ENCODE measurements at regions not wholly inside any gene's neighbourhood (a gene's known extent, or its start where the extent isn't known, plus 50 kb on each side); places are given as distances from the start of the nearest gene placed in this dataset.

DNA sequence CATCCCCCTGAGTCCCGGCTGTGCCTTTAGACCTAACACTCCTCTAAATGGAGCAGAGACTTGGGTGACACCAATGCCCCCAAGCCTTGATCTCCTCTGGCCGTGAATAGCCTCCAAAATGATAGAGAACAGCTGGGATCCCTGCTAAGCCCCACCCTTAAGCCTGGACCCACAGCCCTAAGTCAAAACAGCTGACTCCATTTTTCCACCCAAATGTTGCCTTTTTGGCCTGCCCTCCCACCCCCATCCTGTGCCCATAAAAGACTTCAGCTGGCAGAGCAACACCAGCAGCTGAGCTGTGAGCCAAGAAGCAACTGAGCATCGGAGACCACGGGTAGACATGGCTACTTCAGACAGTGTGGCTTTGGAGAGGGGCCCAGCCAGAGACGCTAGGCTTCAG is 420.8 kb downstream of the NPHP4 start (continued):
- TF ChIP-seq, protein P1, sequence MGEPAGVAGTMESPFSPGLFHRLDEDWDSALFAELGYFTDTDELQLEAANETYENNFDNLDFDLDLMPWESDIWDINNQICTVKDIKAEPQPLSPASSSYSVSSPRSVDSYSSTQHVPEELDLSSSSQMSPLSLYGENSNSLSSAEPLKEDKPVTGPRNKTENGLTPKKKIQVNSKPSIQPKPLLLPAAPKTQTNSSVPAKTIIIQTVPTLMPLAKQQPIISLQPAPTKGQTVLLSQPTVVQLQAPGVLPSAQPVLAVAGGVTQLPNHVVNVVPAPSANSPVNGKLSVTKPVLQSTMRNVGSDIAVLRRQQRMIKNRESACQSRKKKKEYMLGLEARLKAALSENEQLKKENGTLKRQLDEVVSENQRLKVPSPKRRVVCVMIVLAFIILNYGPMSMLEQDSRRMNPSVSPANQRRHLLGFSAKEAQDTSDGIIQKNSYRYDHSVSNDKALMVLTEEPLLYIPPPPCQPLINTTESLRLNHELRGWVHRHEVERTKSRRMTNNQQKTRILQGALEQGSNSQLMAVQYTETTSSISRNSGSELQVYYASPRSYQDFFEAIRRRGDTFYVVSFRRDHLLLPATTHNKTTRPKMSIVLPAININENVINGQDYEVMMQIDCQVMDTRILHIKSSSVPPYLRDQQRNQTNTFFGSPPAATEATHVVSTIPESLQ (CRISPR knock-in tag; IDR thresholded peaks at IDR 0.05), result no peak
- TF ChIP-seq ZNF281 (CRISPR knock-in tag; IDR thresholded peaks at IDR 0.05) (no peak), SMAD3 (CRISPR knock-in tag; IDR thresholded peaks at IDR 0.05; ENCODE audit: borderline replicate concordance) (no peak), FOXJ3 (CRISPR knock-in tag; IDR thresholded peaks at IDR 0.05; ENCODE audit: borderline replicate concordance) (no peak)

GRCh38 chr1:5570931-5571330 is 421.3 kb downstream of the NPHP4 start:
- peaks cover 67% of the 10 kb centered on the region for H3K36me3 Mint-ChIP-seq
- TF ChIP-seq SMAD4 (CRISPR knock-in tag; IDR thresholded peaks at IDR 0.05) (no peak), ZNF138 (CRISPR knock-in tag; conservative IDR thresholded peaks at IDR 0.05) (no peak), CREB1 (CRISPR knock-in tag; IDR thresholded peaks at IDR 0.05) (no peak), RORB (CRISPR knock-in tag; IDR thresholded peaks at IDR 0.05) (no peak)
- DNase-seq (ENCODE audit: low spot score) (no peak), ATAC-seq (no peak)
- ChIA-PET POLR2A (no interaction called here), CTCF (no interaction called here)
- no peak overlapping the region for H3K4me3 Mint-ChIP-seq
- no peaks in the 10 kb centered on the region for H3K4me1 Mint-ChIP-seq
- H3K9me3 Mint-ChIP-seq, result peaks cover 84% of the 10 kb centered on the region
- no peak overlapping the region for H3K27ac Mint-ChIP-seq
- H3K27me3 Mint-ChIP-seq (ENCODE audit: low read depth), result peaks cover 3% of the 10 kb centered on the region

DNA sequence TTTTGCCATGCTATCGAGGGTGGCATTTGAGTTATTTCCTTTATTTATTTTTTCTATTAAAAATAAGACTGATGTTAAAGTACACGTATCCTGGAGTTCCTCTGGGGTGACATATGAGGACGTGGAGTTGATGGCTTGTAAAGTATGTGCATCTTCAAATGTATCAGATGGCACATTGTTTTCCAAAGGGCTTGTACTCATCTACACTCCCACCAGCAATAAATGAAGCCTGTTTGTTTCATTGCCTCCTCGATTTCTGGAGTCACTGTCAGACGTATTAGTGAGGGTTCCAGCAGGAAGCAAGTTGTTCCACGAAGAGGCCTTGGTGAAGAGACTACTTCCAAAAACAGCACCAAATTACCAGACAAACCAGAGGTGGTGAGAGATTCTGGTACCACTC is 423.9 kb downstream of the NPHP4 start:
- Mint-ChIP-seq H3K4me1 (no peaks in the 10 kb centered on the region), H3K4me3 (no peak overlapping the region), H3K27ac (no peak overlapping the region), H3K9me3 (peaks cover 81% of the 10 kb centered on the region), H3K36me3 (peaks cover 55% of the 10 kb centered on the region), H3K27me3 (ENCODE audit: low read depth) (peaks cover 3% of the 10 kb centered on the region)
- ChIA-PET POLR2A (no interaction called here), CTCF (no interaction called here)
- ATAC-seq (no peak), DNase-seq (ENCODE audit: low spot score) (no peak)
- TF ChIP-seq E2F4 (CRISPR knock-in tag; IDR thresholded peaks at IDR 0.05; ENCODE audit: borderline replicate concordance, low read depth) (no peak), ZNF671 (CRISPR knock-in tag; IDR thresholded peaks at IDR 0.05) (no peak), SMAD4 (CRISPR knock-in tag; IDR thresholded peaks at IDR 0.05) (no peak), FOXK1 (CRISPR knock-in tag; IDR thresholded peaks at IDR 0.05) (no peak)

DNA sequence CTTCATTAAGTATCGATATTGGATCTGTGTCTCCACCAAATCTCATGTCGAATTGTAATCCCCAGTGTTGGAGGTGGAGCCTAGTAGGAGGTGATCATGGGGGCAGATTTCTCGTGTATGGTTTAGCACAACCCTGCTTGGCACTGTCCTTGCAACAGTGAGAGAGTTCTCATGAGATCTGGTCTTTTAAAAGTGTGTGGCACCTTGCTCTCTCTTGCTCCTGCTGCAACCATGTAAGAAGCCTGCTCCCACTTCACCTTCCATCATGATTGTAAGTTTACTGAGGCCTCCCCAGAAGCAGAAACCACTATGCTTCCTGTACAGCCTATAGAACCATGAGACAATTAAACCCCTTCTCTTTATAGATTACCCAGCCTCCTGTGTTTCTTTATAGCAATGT is 424.4 kb downstream of the NPHP4 start:
- Mint-ChIP-seq H3K9me3 (peaks cover 77% of the 10 kb centered on the region), H3K4me1 (no peaks in the 10 kb centered on the region), H3K4me3 (no peak overlapping the region), H3K27me3 (ENCODE audit: low read depth) (peaks cover 3% of the 10 kb centered on the region), H3K27ac (no peak overlapping the region), H3K36me3 (peaks cover 58% of the 10 kb centered on the region)
- ATAC-seq (no peak), DNase-seq (ENCODE audit: low spot score) (no peak)
- ChIA-PET CTCF (no interaction called here), POLR2A (no interaction called here)
- TF ChIP-seq ZNF317 (CRISPR knock-in tag; IDR thresholded peaks at IDR 0.05; ENCODE audit: borderline replicate concordance, low read depth) (no peak), ZBTB43 (CRISPR knock-in tag; IDR thresholded peaks at IDR 0.05) (no peak), HMGA2 (CRISPR knock-in tag; IDR thresholded peaks at IDR 0.05) (no peak), PRRX2 (CRISPR knock-in tag; IDR thresholded peaks at IDR 0.05) (no peak), NR3C1 (CRISPR knock-in tag; conservative IDR thresholded peaks at IDR 0.05; ENCODE audit: low read depth) (no peak), CREM (CRISPR knock-in tag; IDR thresholded peaks at IDR 0.05) (no peak), SOX15 (CRISPR knock-in tag; IDR thresholded peaks at IDR 0.05) (no peak), NFYB (CRISPR knock-in tag; conservative IDR thresholded peaks at IDR 0.05; ENCODE audit: low read depth) (no peak), ZNF138 (CRISPR knock-in tag; conservative IDR thresholded peaks at IDR 0.05) (no peak), E2F1 (CRISPR knock-in tag; IDR thresholded peaks at IDR 0.05) (no peak), TCF7 (CRISPR knock-in tag; IDR thresholded peaks at IDR 0.05; ENCODE audit: low read depth) (no peak), FOXP1 (CRISPR knock-in tag; IDR thresholded peaks at IDR 0.05; ENCODE audit: borderline replicate concordance) (no peak), SMAD3 (CRISPR knock-in tag; IDR thresholded peaks at IDR 0.05; ENCODE audit: borderline replicate concordance) (no peak)
- TF ChIP-seq, protein P2, sequence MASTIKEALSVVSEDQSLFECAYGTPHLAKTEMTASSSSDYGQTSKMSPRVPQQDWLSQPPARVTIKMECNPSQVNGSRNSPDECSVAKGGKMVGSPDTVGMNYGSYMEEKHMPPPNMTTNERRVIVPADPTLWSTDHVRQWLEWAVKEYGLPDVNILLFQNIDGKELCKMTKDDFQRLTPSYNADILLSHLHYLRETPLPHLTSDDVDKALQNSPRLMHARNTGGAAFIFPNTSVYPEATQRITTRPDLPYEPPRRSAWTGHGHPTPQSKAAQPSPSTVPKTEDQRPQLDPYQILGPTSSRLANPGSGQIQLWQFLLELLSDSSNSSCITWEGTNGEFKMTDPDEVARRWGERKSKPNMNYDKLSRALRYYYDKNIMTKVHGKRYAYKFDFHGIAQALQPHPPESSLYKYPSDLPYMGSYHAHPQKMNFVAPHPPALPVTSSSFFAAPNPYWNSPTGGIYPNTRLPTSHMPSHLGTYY (CRISPR knock-in tag; IDR thresholded peaks at IDR 0.05), result no peak

Data from WTC11 (cell line).